ENCODE measurements at regions not wholly inside any gene's neighbourhood (a gene's known extent, or its start where the extent isn't known, plus 50 kb on each side); places are given as distances from the start of the nearest gene placed in this dataset.

DNA sequence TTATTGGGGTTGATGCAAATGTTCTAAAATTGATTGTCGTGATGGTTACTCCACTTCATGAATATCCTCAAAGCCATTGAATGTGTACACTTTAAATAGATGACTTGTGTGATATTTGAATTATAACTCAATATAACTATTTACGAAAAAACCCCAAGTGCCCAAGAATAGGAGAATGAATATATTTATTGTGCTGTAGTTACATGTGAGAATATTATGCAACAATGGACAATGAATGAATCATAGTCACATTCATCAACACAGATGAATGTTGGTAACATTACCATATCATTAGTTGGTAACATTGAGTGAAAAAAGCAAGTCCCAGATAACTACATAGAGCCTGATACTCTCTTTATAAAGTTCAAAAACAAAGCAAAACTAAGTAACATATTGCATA, 127.8 kb upstream of the UBL3 start:
- Histone ChIP-seq H2BK5ac (ENCODE audit: low read depth, low read length, poor library complexity) (no peak overlapping the region), H3K79me2 (ENCODE audit: control insufficient read depth, insufficient read depth, low read length, poor library complexity) (no peaks in the 10 kb centered on the region), H3K23ac (ENCODE audit: low read length) (no peak overlapping the region), H3K36me3 (ENCODE audit: control insufficient read depth in 1 of 2, insufficient read depth in 2 of 2, low read length in 2 of 2) (no peaks in the 10 kb centered on the region), H4K8ac (ENCODE audit: low read depth, low read length) (no peak overlapping the region), H3K27me3 (ENCODE audit: insufficient read depth, low read length) (no peaks in the 10 kb centered on the region), H2AK5ac (ENCODE audit: low read length) (no peak overlapping the region), H3K18ac (ENCODE audit: low read length) (no peak overlapping the region), H3K14ac (ENCODE audit: low read length) (no peak overlapping the region), H2BK12ac (ENCODE audit: low read length) (no peak overlapping the region), H3K4me2 (ENCODE audit: low read length) (no peak overlapping the region), H3K4me3 (ENCODE audit: low read depth, low read length) (no peak overlapping the region), H3K79me1 (ENCODE audit: low read length) (no peaks in the 10 kb centered on the region), H3K4ac (ENCODE audit: low read depth, low read length) (no peak overlapping the region), H3K9ac (ENCODE audit: low read length) (no peak overlapping the region), H2AFZ (ENCODE audit: insufficient read depth, low read length, poor library complexity) (no peak overlapping the region), H2BK120ac (ENCODE audit: insufficient read depth, low read length, poor library complexity) (no peak overlapping the region), H3K4me1 (ENCODE audit: control insufficient read depth in 1 of 2, insufficient read depth in 2 of 2, low read length in 2 of 2) (no peaks in the 10 kb centered on the region), H4K91ac (ENCODE audit: low read depth, low read length) (no peak overlapping the region), H4K12ac (ENCODE audit: low read depth, low read length) (no peak overlapping the region), H3K27ac (ENCODE audit: low read depth, low read length) (no peak overlapping the region), H3K9me3 (ENCODE audit: insufficient read depth, low read depth, low read length) (peaks cover 4% of the 10 kb centered on the region)
- no CpG with 5 or more reads among the region's 2 CpGs for WGBS (ENCODE audit: extremely low coverage, insufficient coverage, insufficient read length)
- DNase-seq: no peak

DNA sequence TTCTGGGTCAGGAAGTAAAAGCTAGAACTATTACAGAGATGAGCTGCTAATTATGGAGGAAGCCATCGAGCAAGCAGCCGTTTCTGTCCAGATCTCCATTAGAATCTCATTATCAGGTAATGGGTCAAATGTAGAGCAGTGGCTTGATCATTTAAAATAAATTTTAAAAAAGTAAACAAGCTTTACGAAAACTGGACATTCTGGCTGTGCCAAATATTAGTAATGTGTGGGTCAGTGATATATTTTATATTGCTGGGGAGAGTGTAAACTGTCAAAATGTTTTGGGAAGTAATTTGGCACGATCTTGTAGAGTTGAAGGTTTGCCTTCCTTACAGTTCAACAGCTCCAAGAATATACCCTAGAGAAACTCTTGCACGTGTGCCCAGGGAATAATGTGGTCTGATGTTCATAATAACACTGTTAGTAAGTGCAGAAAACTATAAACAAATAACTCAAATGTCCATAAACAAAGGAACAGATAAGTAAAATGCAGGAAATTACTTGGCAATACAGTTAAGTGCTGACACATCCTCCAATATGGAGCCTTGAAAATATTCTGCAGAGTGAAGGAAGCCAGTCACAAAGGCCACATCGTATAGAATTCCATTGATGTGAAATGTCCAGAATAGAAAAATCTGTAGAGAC, 127.2 kb upstream of the UBL3 start:
- Histone ChIP-seq H3K9me3 (ENCODE audit: insufficient read depth, low read depth, low read length) (peaks cover 4% of the 10 kb centered on the region), H3K79me2 (ENCODE audit: control insufficient read depth, insufficient read depth, low read length, poor library complexity) (no peaks in the 10 kb centered on the region), H3K27me3 (ENCODE audit: insufficient read depth, low read length) (no peaks in the 10 kb centered on the region), H3K36me3 (ENCODE audit: control insufficient read depth in 1 of 2, insufficient read depth in 2 of 2, low read length in 2 of 2) (no peaks in the 10 kb centered on the region), H2BK12ac (ENCODE audit: low read length) (no peak overlapping the region), H3K4me1 (ENCODE audit: control insufficient read depth in 1 of 2, insufficient read depth in 2 of 2, low read length in 2 of 2) (no peaks in the 10 kb centered on the region), H2BK120ac (ENCODE audit: insufficient read depth, low read length, poor library complexity) (no peak overlapping the region), H4K8ac (ENCODE audit: low read depth, low read length) (no peak overlapping the region), H3K9ac (ENCODE audit: low read length) (no peak overlapping the region), H3K23ac (ENCODE audit: low read length) (no peak overlapping the region), H3K4me3 (ENCODE audit: low read depth, low read length) (no peak overlapping the region), H3K14ac (ENCODE audit: low read length) (no peak overlapping the region), H3K27ac (ENCODE audit: low read depth, low read length) (no peak overlapping the region), H2AFZ (ENCODE audit: insufficient read depth, low read length, poor library complexity) (no peak overlapping the region), H4K91ac (ENCODE audit: low read depth, low read length) (no peak overlapping the region), H2AK5ac (ENCODE audit: low read length) (no peak overlapping the region), H3K4ac (ENCODE audit: low read depth, low read length) (no peak overlapping the region), H3K18ac (ENCODE audit: low read length) (no peak overlapping the region), H3K4me2 (ENCODE audit: low read length) (no peak overlapping the region), H3K79me1 (ENCODE audit: low read length) (no peaks in the 10 kb centered on the region), H2BK5ac (ENCODE audit: low read depth, low read length, poor library complexity) (no peak overlapping the region), H4K12ac (ENCODE audit: low read depth, low read length) (no peak overlapping the region)
- no CpG with 5 or more reads among the region's 6 CpGs for WGBS (ENCODE audit: extremely low coverage, insufficient coverage, insufficient read length)
- no peak for DNase-seq

DNA sequence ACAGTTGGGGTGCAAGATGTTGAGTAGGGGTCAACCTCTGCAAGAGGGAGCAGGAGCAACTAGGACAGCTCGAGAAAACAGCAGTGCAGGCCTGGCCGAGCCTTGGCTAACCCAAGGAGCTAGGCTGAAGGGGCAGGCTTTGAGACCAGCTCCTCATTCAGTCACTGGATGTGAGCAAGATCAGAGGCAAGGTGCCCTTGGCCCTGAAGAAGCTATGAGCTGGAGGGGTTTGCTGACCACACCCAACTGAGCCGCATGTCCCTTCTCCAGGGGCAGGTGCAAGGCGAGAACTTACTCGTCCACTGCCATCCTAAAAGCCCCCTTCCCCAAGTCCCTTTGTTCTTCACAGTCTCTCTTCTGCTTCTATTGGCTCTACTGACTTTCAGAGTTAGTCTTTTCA, 126.1 kb upstream of the UBL3 start:
- Histone ChIP-seq H3K79me2 (ENCODE audit: control insufficient read depth, insufficient read depth, low read length, poor library complexity) (no peaks in the 10 kb centered on the region), H2AFZ (ENCODE audit: insufficient read depth, low read length, poor library complexity) (no peak overlapping the region), H3K9ac (ENCODE audit: low read length) (no peak overlapping the region), H3K14ac (ENCODE audit: low read length) (no peak overlapping the region), H3K4me3 (ENCODE audit: low read depth, low read length) (no peak overlapping the region), H3K4ac (ENCODE audit: low read depth, low read length) (no peak overlapping the region), H4K12ac (ENCODE audit: low read depth, low read length) (no peak overlapping the region), H3K27me3 (ENCODE audit: insufficient read depth, low read length) (no peaks in the 10 kb centered on the region), H2BK12ac (ENCODE audit: low read length) (no peak overlapping the region), H3K18ac (ENCODE audit: low read length) (no peak overlapping the region), H3K4me2 (ENCODE audit: low read length) (no peak overlapping the region), H3K23ac (ENCODE audit: low read length) (no peak overlapping the region), H3K9me3 (ENCODE audit: insufficient read depth, low read depth, low read length) (peaks cover 3% of the 10 kb centered on the region), H3K27ac (ENCODE audit: low read depth, low read length) (no peak overlapping the region), H2AK5ac (ENCODE audit: low read length) (no peak overlapping the region), H2BK120ac (ENCODE audit: insufficient read depth, low read length, poor library complexity) (no peak overlapping the region), H4K8ac (ENCODE audit: low read depth, low read length) (no peak overlapping the region), H4K91ac (ENCODE audit: low read depth, low read length) (no peak overlapping the region), H3K4me1 (ENCODE audit: control insufficient read depth in 1 of 2, insufficient read depth in 2 of 2, low read length in 2 of 2) (no peaks in the 10 kb centered on the region), H3K79me1 (ENCODE audit: low read length) (no peaks in the 10 kb centered on the region), H3K36me3 (ENCODE audit: control insufficient read depth in 1 of 2, insufficient read depth in 2 of 2, low read length in 2 of 2) (no peaks in the 10 kb centered on the region), H2BK5ac (ENCODE audit: low read depth, low read length, poor library complexity) (no peak overlapping the region)
- no CpG with 5 or more reads among the region's 5 CpGs for WGBS (ENCODE audit: extremely low coverage, insufficient coverage, insufficient read length)
- DNase-seq: no peak

DNA sequence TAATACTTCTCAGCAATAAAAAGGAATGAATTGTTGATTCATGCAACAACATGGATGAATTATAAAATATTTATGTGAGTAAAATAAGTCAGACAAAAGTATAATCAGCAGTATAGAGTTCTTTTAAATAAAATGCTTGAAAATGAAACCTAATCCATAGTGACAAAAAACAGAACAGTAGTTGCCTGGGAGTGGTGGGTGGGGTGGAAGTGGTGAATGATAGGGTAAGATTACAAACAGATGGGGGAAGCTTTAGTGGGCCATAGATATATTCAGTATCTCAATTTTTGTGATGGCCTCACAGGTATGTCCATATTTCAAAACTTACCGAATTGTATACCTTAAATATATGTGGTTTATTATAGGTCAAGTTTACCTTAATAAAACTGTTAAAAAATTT, 124.9 kb upstream of the UBL3 start:
- H3K4ac ChIP-seq (ENCODE audit: low read depth, low read length): no peak overlapping the region
- H3K4me2 ChIP-seq (ENCODE audit: low read length): no peak overlapping the region
- DNase-seq: no peak
- no peak overlapping the region for H4K8ac ChIP-seq (ENCODE audit: low read depth, low read length)
- no peak overlapping the region for H4K91ac ChIP-seq (ENCODE audit: low read depth, low read length)
- H3K9ac ChIP-seq (ENCODE audit: low read length): no peak overlapping the region
- no peaks in the 10 kb centered on the region for H3K27me3 ChIP-seq (ENCODE audit: insufficient read depth, low read length)
- no peak overlapping the region for H2BK120ac ChIP-seq (ENCODE audit: insufficient read depth, low read length, poor library complexity)
- H3K9me3 ChIP-seq (ENCODE audit: insufficient read depth, low read depth, low read length): no peaks in the 10 kb centered on the region
- no peaks in the 10 kb centered on the region for H3K79me2 ChIP-seq (ENCODE audit: control insufficient read depth, insufficient read depth, low read length, poor library complexity)
- no peak overlapping the region for H4K12ac ChIP-seq (ENCODE audit: low read depth, low read length)
- no peak overlapping the region for H3K27ac ChIP-seq (ENCODE audit: low read depth, low read length)
- H3K79me1 ChIP-seq (ENCODE audit: low read length): no peaks in the 10 kb centered on the region
- H2AFZ ChIP-seq (ENCODE audit: insufficient read depth, low read length, poor library complexity): no peak overlapping the region
- H3K36me3 ChIP-seq (ENCODE audit: control insufficient read depth in 1 of 2, insufficient read depth in 2 of 2, low read length in 2 of 2): no peaks in the 10 kb centered on the region
- H2BK12ac ChIP-seq (ENCODE audit: low read length): no peak overlapping the region
- H2AK5ac ChIP-seq (ENCODE audit: low read length): no peak overlapping the region
- H3K4me3 ChIP-seq (ENCODE audit: low read depth, low read length): no peak overlapping the region
- no peak overlapping the region for H3K14ac ChIP-seq (ENCODE audit: low read length)
- no peak overlapping the region for H3K18ac ChIP-seq (ENCODE audit: low read length)
- H3K23ac ChIP-seq (ENCODE audit: low read length): no peak overlapping the region
- no peaks in the 10 kb centered on the region for H3K4me1 ChIP-seq (ENCODE audit: control insufficient read depth in 1 of 2, insufficient read depth in 2 of 2, low read length in 2 of 2)
- H2BK5ac ChIP-seq (ENCODE audit: low read depth, low read length, poor library complexity): no peak overlapping the region
- WGBS (ENCODE audit: extremely low coverage, insufficient coverage, insufficient read length): no CpG with 5 or more reads among the region's 1 CpG
